ENCODE measurements at regions not wholly inside any gene's neighbourhood (a gene's known extent, or its start where the extent isn't known, plus 50 kb on each side); places are given as distances from the start of the nearest gene placed in this dataset.

GRCh38 chr6:143621159-143621873 is 56.4 kb upstream of the PHACTR2 start:
- no peak overlapping the region for H2AK5ac ChIP-seq (ENCODE audit: low read depth, low read length)
- H3K9ac ChIP-seq (replicated peaks in 1 of 4; ENCODE audit: extremely low read depth in 1 of 4, low read depth in 3 of 4, low read length in 3 of 4): no peak overlapping the region
- H3K4me3 ChIP-seq (ENCODE audit: extremely low read depth in 1 of 4, insufficient read depth in 2 of 4, low read depth in 3 of 4, low read length in 4 of 4): no peak overlapping the region
- H3K79me1 ChIP-seq (ENCODE audit: low read depth, low read length): no peaks in the 10 kb centered on the region; the same call in 1 of the 2 replicates
- no peak overlapping the region for H3K56ac ChIP-seq (replicated peaks; ENCODE audit: insufficient read length, low read depth, low read length)
- no peak overlapping the region for H2BK12ac ChIP-seq (ENCODE audit: low read depth, low read length)
- H3K14ac ChIP-seq (ENCODE audit: insufficient read length): no peak overlapping the region
- no peak overlapping the region for H3K27ac ChIP-seq (ENCODE audit: low read depth, low read length)
- no peak overlapping the region for H3K18ac ChIP-seq (ENCODE audit: extremely low read depth, low read length)
- H2BK20ac ChIP-seq (ENCODE audit: low read length): no peak overlapping the region
- H3K27me3 ChIP-seq (replicated peaks in 1 of 4; ENCODE audit: control insufficient read depth in 3 of 4, extremely low read depth in 1 of 4, insufficient read depth in 3 of 4, low read length in 3 of 4): no peaks in the 10 kb centered on the region
- POLR2A ChIA-PET (ENCODE audit: partially characterized antibody): no interaction called here
- CTCF ChIA-PET (ENCODE audit: partially characterized antibody): interaction anchor here (0.5 to 2.0 kb wide), 7 partner anchors 10 to 704 kb away, joined by 3 to 6 read pairs (median 4); no protein-coding TSS in a partner anchor
- H2BK120ac ChIP-seq (replicated peaks; ENCODE audit: low read depth, low read length): no peak overlapping the region
- no peaks in the 10 kb centered on the region for H4K20me1 ChIP-seq (replicated peaks in 1 of 2; ENCODE audit: control insufficient read depth in 1 of 2, insufficient read depth in 2 of 2, low read length in 2 of 2)
- no peak overlapping the region for H3K4ac ChIP-seq (replicated peaks; ENCODE audit: insufficient read length, low read depth, low read length)
- H3K23ac ChIP-seq (ENCODE audit: insufficient read length): no peak overlapping the region
- TF ChIP-seq RBBP5 (IDR thresholded peaks at IDR 0.05; ENCODE audit: borderline replicate concordance, low read depth, low read length) (no peak), ZNF274 (IDR thresholded peaks at IDR 0.05; ENCODE audit: borderline replicate concordance, extremely low read depth, low read length) (no peak), POU5F1 (IDR thresholded peaks at IDR 0.05; ENCODE audit: low read depth, low read length) (no peak)
- H3K4me2 ChIP-seq (ENCODE audit: insufficient read depth in 1 of 2, low read depth in 2 of 2, low read length in 2 of 2): no peak overlapping the region
- WGBS, 2 experiments (ENCODE audit: extremely low coverage in 1 of 2, insufficient coverage in 1 of 2, insufficient read length in 1 of 2, insufficient replicate concordance in 2 of 2, low coverage in 1 of 2, low lambda C conversion rate in 2 of 2, missing lambda C conversion rate in 1 of 2): 85% methylated on average over 8 of the region's 8 CpGs; no CpG with 5 or more reads in 1 of the 2 experiments
- H2BK15ac ChIP-seq (ENCODE audit: low read length): no peak overlapping the region
- H2AFZ ChIP-seq (ENCODE audit: low read length): no peak overlapping the region
- no peak overlapping the region for H4K8ac ChIP-seq (ENCODE audit: extremely low read depth, insufficient read depth, low read length)
- no peaks in the 10 kb centered on the region for H3K9me3 ChIP-seq (ENCODE audit: insufficient read depth in 2 of 2, low read depth in 1 of 2, low read length in 1 of 2)
- no peak overlapping the region for H2BK5ac ChIP-seq (ENCODE audit: low read depth, low read length)
- H4K5ac ChIP-seq (ENCODE audit: insufficient read length, low read depth, low read length): no peak overlapping the region
- no peak overlapping the region for H4K91ac ChIP-seq (replicated peaks; ENCODE audit: insufficient read length, low read length)
- no peaks in the 10 kb centered on the region for H3K36me3 ChIP-seq (ENCODE audit: control insufficient read depth in 2 of 4, insufficient read depth in 4 of 4, low read length in 3 of 4)
- DNase-seq (ENCODE audit: low read depth in 1 of 2, low spot score in 2 of 2): no peak
- H3K4me1 ChIP-seq (replicated peaks in 1 of 4; ENCODE audit: control insufficient read depth in 3 of 4, insufficient read depth in 4 of 4, low read length in 3 of 4): peaks cover 0 to 4% (median 0%) of the 10 kb centered on the region in 4 experiments; a peak in 1 of 7 replicates
- no peaks in the 10 kb centered on the region for H3K79me2 ChIP-seq (ENCODE audit: control insufficient read depth in 1 of 2, insufficient read depth in 2 of 2, low read length in 2 of 2)
- H3K23me2 ChIP-seq (ENCODE audit: low read depth, low read length): no peaks in the 10 kb centered on the region
- no peak for FAIRE-seq

All from H1 (cell line).